H9 (cell line): ENCODE measurements at regions not wholly inside any gene's neighbourhood (a gene's known extent, or its start where the extent isn't known, plus 50 kb on each side); places are given as distances from the start of the nearest gene placed in this dataset.

Experiments
- DNase-seq: peaks from one replicate; pipeline ENCODE4 v3.0.0-alpha.2; 2017
- H2AFZ ChIP-seq: one replicate; pipeline ENCODE4 v1.6.1; 2013; ENCODE audit warnings: mild to moderate bottlenecking, low read length, control low read depth, moderate library complexity
- H2AK5ac ChIP-seq: 2 replicates; pipeline ENCODE4 v1.6.1; 2013; ENCODE audit warnings: low read length, control low read depth, mixed read lengths; ENCODE audit not compliant: insufficient read length
- H2BK120ac ChIP-seq: one replicate; pipeline ENCODE4 v1.6.1; 2013; ENCODE audit warnings: low read depth, mild to moderate bottlenecking, low read length, control low read depth, inconsistent platforms; ENCODE audit not compliant: poor library complexity, severe bottlenecking
- H2BK12ac ChIP-seq: 2 replicates; pipeline ENCODE4 v1.6.1; 2013; ENCODE audit warnings: low read length, control low read depth, mixed read lengths, low read depth; ENCODE audit not compliant: insufficient read length
- H2BK15ac ChIP-seq: 2 replicates; pipeline ENCODE4 v1.6.1; 2013; ENCODE audit warnings: low read depth, low read length, control low read depth
- H2BK20ac ChIP-seq: one replicate; pipeline ENCODE4 v1.6.1; 2013; ENCODE audit warnings: low read depth, mild to moderate bottlenecking, low read length, control low read depth, inconsistent platforms; ENCODE audit not compliant: poor library complexity, severe bottlenecking
- H2BK5ac ChIP-seq: 2 replicates; pipeline ENCODE4 v1.6.1; 2013; ENCODE audit warnings: low read length, control low read depth, mixed read lengths; ENCODE audit not compliant: insufficient read length
- H3K14ac ChIP-seq: 2 replicates; pipeline ENCODE4 v1.6.1; 2013; ENCODE audit warnings: low read length, control low read depth; ENCODE audit not compliant: insufficient read depth
- H3K18ac ChIP-seq: 2 replicates; pipeline ENCODE4 v1.6.1; 2013; ENCODE audit warnings: low read depth, mild to moderate bottlenecking, mixed read lengths, low read length, control low read depth; ENCODE audit not compliant: insufficient read length
- H3K23ac ChIP-seq: 2 replicates; pipeline ENCODE4 v1.6.1; 2013; ENCODE audit warnings: low read length, control low read depth, mixed read lengths, low read depth; ENCODE audit not compliant: insufficient read length
- H3K23me2 ChIP-seq: 2 replicates; pipeline ENCODE4 v1.6.1; 2013; ENCODE audit warnings: low read depth, mild to moderate bottlenecking, mixed read lengths, low read length, control low read depth; ENCODE audit not compliant: insufficient read length, poor library complexity, severe bottlenecking
- H3K27ac ChIP-seq: 2 replicates; pipeline ENCODE4 v1.5.1; 2013; ENCODE audit warnings: low read length, control low read depth, mixed read lengths, low read depth; ENCODE audit not compliant: insufficient read length
- H3K27me3 ChIP-seq: 2 replicates; pipeline ENCODE4 v1.6.1; 2013; ENCODE audit warnings: low read length, control low read depth, inconsistent platforms; ENCODE audit not compliant: insufficient read depth
- H3K4ac ChIP-seq: 2 replicates; pipeline ENCODE4 v1.6.1; 2013; ENCODE audit warnings: low read depth, mild to moderate bottlenecking, control low read depth, inconsistent platforms, low read length, moderate library complexity
- H3K4me1 ChIP-seq: 2 replicates; pipeline ENCODE4 v1.6.1; 2013; ENCODE audit warnings: low read length, control low read depth, inconsistent platforms; ENCODE audit not compliant: insufficient read depth
- H3K4me2 ChIP-seq: 2 replicates; pipeline ENCODE4 v1.6.1; 2013; ENCODE audit warnings: low read length, control low read depth, mixed read lengths; ENCODE audit not compliant: insufficient read length, insufficient read depth
- H3K56ac ChIP-seq: 2 replicates; pipeline ENCODE4 v1.6.1; 2013; ENCODE audit warnings: low read depth, mild to moderate bottlenecking, mixed read lengths, low read length, control low read depth; ENCODE audit not compliant: insufficient read length
- H3K79me1 ChIP-seq: 2 replicates; pipeline ENCODE4 v1.6.1; 2013; ENCODE audit warnings: low read depth, mild to moderate bottlenecking, moderate library complexity, low read length, control low read depth, inconsistent platforms; ENCODE audit not compliant: insufficient read depth, poor library complexity, severe bottlenecking
- H3K79me2 ChIP-seq: 2 replicates; pipeline ENCODE4 v1.6.1; 2013; ENCODE audit warnings: low read length, control low read depth, inconsistent platforms; ENCODE audit not compliant: insufficient read depth
- H3K9ac ChIP-seq: 2 replicates; pipeline ENCODE4 v1.6.1; 2013; ENCODE audit warnings: low read length, control low read depth, mixed read lengths; ENCODE audit not compliant: insufficient read length; ENCODE audit errors: extremely low read depth
- H3K9me3 ChIP-seq: one replicate; pipeline ENCODE4 v1.6.1; 2013; ENCODE audit warnings: low read depth, low read length, inconsistent platforms; ENCODE audit not compliant: control insufficient read depth
- H3T11ph ChIP-seq: one replicate; pipeline ENCODE4 v1.6.1; 2013; ENCODE audit warnings: mild to moderate bottlenecking, low read length, control low read depth, inconsistent platforms
- H4K20me1 ChIP-seq: one replicate; pipeline ENCODE4 v1.6.1; 2013; ENCODE audit not compliant: control insufficient read depth, insufficient read length, insufficient read depth
- H4K5ac ChIP-seq: 2 replicates; pipeline ENCODE4 v1.6.1; 2013; ENCODE audit warnings: low read depth, mild to moderate bottlenecking, mixed read lengths, low read length, control low read depth; ENCODE audit not compliant: insufficient read length
- H4K8ac ChIP-seq: replicated peaks from 2 replicates; pipeline ENCODE4 v1.6.1; 2013; ENCODE audit warnings: low read length, control low read depth, mixed read lengths, low read depth; ENCODE audit not compliant: insufficient read length
- H4K91ac ChIP-seq: 2 replicates; pipeline ENCODE4 v1.6.1; 2013; ENCODE audit warnings: low read depth, mild to moderate bottlenecking, moderate library complexity, mixed read lengths, low read length, control low read depth; ENCODE audit not compliant: insufficient read length
- H3K27ac Mint-ChIP-seq, 3 experiments: 2 replicates in 2 of 3; 3 replicates in 1 of 3; pipeline ENCODE4 v1.8.0; 2020 to 2021; ENCODE audit warnings: mixed read lengths in 3 of 3, mild to moderate bottlenecking in 1 of 3, moderate library complexity in 1 of 3
- H3K27me3 Mint-ChIP-seq: 2 replicates; pipeline ENCODE4 v1.8.0; 2021; ENCODE audit warnings: low read depth, mild to moderate bottlenecking, moderate library complexity, mixed read lengths
- H3K36me3 Mint-ChIP-seq, 3 experiments: 2 replicates in 2 of 3; 3 replicates in 1 of 3; pipeline ENCODE4 v1.8.0; 2020 to 2021; ENCODE audit warnings: low read depth in 3 of 3, mixed read lengths in 3 of 3; ENCODE audit not compliant: insufficient read depth in 1 of 3
- H3K4me1 Mint-ChIP-seq, 2 experiments: 2 replicates each; pipeline ENCODE4 v1.8.0; 2020; ENCODE audit warnings: mixed read lengths in 2 of 2
- H3K4me3 Mint-ChIP-seq, 2 experiments: 2 replicates in 1 of 2; 3 replicates in 1 of 2; pipeline ENCODE4 v1.8.0; 2020 to 2021; ENCODE audit warnings: mild to moderate bottlenecking in 2 of 2, mixed read lengths in 2 of 2, moderate library complexity in 1 of 2
- H3K9me3 Mint-ChIP-seq, 2 experiments: 2 replicates in 1 of 2; 3 replicates in 1 of 2; pipeline ENCODE4 v1.8.0; 2020; ENCODE audit warnings: mild to moderate bottlenecking in 2 of 2, mixed read lengths in 2 of 2, moderate library complexity in 1 of 2
- WGBS: extraction: QIAGEN DNeasy Blood & Tissue Kit; methylation state at CpG from one replicate; pipeline ENCODE4 v1.1.7; 2013; ENCODE audit warnings: missing lambda C conversion rate, low lambda C conversion rate, mixed read lengths; ENCODE audit not compliant: insufficient read length; ENCODE audit errors: extremely low coverage; 5-methylcytosine and 5-hydroxymethylcytosine counted together
- TF ChIP-seq, protein P1 (sequence below): fragments of 200-600 bp; sonication (generic); conservative IDR thresholded peaks from 3 replicates; pipeline ENCODE4 v1.8.0; 2021; ENCODE audit warnings: antibody characterized with exemption, mild to moderate bottlenecking

DNA sequence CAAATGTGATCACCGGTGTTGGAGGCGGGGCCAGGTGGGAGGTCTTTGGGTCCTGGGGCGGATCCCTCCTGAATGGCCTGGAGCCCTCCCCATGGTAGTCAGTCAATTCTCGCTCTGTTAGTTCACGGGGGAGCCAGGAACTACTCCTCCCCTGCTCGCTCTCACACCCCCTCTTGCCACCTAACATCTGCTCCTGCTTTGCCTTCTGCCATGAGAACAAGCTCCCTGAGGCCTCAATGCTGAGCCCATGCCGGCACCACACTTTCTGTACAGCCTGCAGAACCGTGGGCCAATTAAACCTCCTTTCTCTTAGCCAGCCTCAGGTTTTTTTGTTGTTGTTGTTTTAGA, 135.7 kb downstream of the SHANK2 start:
- Histone ChIP-seq H3K79me2 (no peaks in the 10 kb centered on the region), H3T11ph (no peak overlapping the region), H3K18ac (no peak overlapping the region), H3K27ac (no peak overlapping the region), H3K14ac (no peak overlapping the region), H2BK5ac (no peak overlapping the region), H3K4me1 (no peaks in the 10 kb centered on the region; the same call in 1 of the 2 replicates), H3K23ac (no peak overlapping the region), H2AFZ (no peak overlapping the region), H2BK20ac (no peak overlapping the region), H3K4ac (no peak overlapping the region), H2BK15ac (no peak overlapping the region), H3K27me3 (no peaks in the 10 kb centered on the region), H3K4me2 (no peak overlapping the region), H4K91ac (no peak overlapping the region), H2AK5ac (no peak overlapping the region), H4K8ac (no peak overlapping the region), H3K9ac (no peak overlapping the region), H3K56ac (no peak overlapping the region), H4K20me1 (no peaks in the 10 kb centered on the region), H3K9me3 (no peaks in the 10 kb centered on the region), H3K23me2 (no peaks in the 10 kb centered on the region), H4K5ac (no peak overlapping the region), H3K79me1 (no peaks in the 10 kb centered on the region), H2BK120ac (no peak overlapping the region), H2BK12ac (no peak overlapping the region)
- peaks cover 7 to 15% (median 9%) of the 10 kb centered on the region in 3 experiments for H3K36me3 Mint-ChIP-seq
- DNase-seq, result no peak
- WGBS, result no CpG with 5 or more reads among the region's 8 CpGs
- H3K27ac Mint-ChIP-seq, result peak overlapping the region in 2 of 3 experiments; percentile 26 to 73; a peak in 2 of 7 replicates
- H3K4me3 Mint-ChIP-seq, result no peak overlapping the region
- H3K27me3 Mint-ChIP-seq, result no peaks in the 10 kb centered on the region
- TF ChIP-seq, protein P1, sequence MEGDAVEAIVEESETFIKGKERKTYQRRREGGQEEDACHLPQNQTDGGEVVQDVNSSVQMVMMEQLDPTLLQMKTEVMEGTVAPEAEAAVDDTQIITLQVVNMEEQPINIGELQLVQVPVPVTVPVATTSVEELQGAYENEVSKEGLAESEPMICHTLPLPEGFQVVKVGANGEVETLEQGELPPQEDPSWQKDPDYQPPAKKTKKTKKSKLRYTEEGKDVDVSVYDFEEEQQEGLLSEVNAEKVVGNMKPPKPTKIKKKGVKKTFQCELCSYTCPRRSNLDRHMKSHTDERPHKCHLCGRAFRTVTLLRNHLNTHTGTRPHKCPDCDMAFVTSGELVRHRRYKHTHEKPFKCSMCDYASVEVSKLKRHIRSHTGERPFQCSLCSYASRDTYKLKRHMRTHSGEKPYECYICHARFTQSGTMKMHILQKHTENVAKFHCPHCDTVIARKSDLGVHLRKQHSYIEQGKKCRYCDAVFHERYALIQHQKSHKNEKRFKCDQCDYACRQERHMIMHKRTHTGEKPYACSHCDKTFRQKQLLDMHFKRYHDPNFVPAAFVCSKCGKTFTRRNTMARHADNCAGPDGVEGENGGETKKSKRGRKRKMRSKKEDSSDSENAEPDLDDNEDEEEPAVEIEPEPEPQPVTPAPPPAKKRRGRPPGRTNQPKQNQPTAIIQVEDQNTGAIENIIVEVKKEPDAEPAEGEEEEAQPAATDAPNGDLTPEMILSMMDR, result no peak
- no peaks in the 10 kb centered on the region for H3K9me3 Mint-ChIP-seq
- H3K4me1 Mint-ChIP-seq, result peaks cover 38 to 39% of the 10 kb centered on the region in 2 experiments
